Dedifferentiated amniotic fluid mesenchymal stem cell (primary cell): ENCODE measurements at regions not wholly inside any gene's neighbourhood (a gene's known extent, or its start where the extent isn't known, plus 50 kb on each side); places are given as distances from the start of the nearest gene placed in this dataset.
"Not testable (repeated sequence)": the region's sequence is repeated elsewhere in the genome, so short reads cannot be mapped to it uniquely, and the experiment has no call there.

ENCODE experiments used
- DNase-seq: peaks from one replicate; pipeline ENCODE4 v3.0.0-alpha.2; 2016; ENCODE audit errors: extremely low spot score

DNA sequence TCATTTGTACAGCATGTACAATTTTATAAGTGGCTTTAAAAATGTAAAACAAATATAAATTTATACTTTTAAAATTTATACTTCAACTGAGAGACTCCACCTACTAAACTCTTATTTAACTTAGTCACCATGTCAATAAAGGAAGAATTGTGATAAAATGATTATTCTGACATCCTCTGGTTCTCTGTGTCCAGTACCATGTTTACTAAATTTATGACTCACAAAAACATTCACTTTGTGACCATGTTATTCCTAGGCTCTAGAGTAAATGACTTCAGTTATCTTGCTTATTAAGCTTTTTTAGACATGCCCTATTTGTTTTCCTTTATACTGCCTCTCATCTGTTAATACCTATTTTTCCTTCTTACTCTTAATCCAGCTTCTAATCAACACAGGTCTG is 959.6 kb upstream of the SLC39A10 start:
- DNase-seq, result no peak

- no peak for DNase-seq
These were observed 960.3 kb upstream of the SLC39A10 start for GRCh38 chr2:194696690-194697089.

- DNase-seq, result no peak
These were observed 970.5 kb upstream of the SLC39A10 start for GRCh38 chr2:194686569-194686968.

GRCh38 chr2:194674043-194674442 is 983.0 kb upstream of the SLC39A10 start:
- DNase-seq, result no peak

DNA sequence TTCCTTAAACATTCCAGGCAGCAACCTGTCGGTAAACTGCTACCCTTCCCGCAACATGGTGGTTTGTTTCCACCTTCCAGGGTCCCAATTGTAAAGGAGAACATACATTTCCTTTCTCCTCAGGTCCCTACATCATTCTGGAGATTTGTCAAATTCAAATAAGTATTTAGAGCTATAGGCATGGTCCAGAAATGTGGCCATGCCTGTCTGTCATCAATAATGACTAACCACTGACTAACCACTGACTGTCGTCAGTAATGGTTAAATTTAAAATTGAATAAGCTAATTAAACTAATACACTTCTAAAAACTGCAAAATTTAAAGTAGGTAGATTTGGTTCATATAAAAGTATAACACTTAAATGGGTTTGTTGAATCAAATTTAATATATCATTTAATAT is 984.0 kb upstream of the SLC39A10 start:
- no peak for DNase-seq

- DNase-seq, result no peak
These were observed 995.6 kb upstream of the SLC39A10 start for GRCh38 chr2:194661431-194661830.

- DNase-seq, result not testable (repeated sequence)
These were observed 1018.0 kb upstream of the SLC39A10 start for GRCh38 chr2:194639057-194639456.

- DNase-seq, result no peak
These were observed 1035.1 kb upstream of the SLC39A10 start for GRCh38 chr2:194621945-194622344.

DNA sequence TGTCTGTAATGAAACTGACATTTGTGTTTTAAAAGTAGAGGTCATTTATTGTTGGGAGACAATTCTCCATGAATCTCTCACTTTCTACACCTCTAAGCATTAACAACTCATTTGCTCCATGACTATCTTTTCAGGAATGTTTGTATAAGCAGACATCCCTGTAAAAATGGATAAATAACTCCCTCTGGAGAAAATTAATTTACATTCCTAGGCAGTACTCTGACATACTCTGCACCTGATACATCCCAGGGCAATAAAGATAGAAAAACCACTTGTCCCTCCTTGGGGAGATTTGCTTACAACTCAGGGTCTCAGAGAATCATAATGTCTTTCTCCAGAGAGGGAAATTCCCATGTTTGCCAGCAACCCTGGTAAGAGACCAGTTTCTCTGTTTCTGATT is 1037.7 kb upstream of the SLC39A10 start:
- no peak for DNase-seq

GRCh38 chr2:194618432-194618831 is 1038.6 kb upstream of the SLC39A10 start:
- no peak for DNase-seq

DNA sequence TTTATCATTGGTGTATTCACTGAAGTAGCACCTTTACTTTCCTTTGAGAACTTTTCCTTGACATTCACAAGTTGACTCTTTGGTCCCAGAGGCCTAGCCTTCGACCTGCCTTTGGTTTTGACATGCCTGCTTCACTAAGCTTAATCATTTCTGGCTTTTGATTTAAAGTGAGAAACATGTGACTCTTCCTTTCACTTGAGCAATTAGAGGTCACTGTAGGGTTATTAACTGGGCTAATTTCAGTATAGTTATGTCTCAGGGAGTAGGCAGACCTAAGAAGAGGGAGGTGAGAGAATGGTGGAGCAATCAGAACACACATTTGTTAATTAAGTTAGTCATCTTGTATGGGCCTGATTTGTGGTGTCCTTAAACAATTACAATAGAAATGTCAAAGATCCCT is 1040.7 kb upstream of the SLC39A10 start:
- DNase-seq, result no peak

GRCh38 chr2:194610297-194610696 is 1046.7 kb upstream of the SLC39A10 start:
- DNase-seq, result no peak

- no peak for DNase-seq
These were observed 1053.6 kb upstream of the SLC39A10 start for GRCh38 chr2:194603429-194603828.

GRCh38 chr2:194602750-194603149 is 1054.3 kb upstream of the SLC39A10 start:
- DNase-seq, result no peak

DNA sequence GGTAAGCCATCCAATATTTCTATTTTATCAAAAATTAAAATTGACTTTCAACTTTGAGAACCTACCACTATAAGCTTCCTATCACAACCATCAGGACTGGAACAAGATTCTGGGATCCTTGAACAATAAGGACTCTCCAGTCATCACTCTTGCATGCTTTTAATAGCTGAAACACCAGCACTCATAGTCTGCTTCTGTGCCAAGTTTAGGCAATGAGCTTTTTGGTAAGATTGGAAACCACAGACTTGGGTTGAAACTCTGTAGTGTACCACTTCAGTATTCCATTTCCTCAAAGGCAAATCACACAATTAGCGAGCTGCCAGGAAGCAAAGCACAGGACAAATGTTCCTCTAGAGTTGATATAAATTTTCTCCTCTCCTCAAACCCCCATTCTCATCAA is 1065.8 kb upstream of the SLC39A10 start:
- no peak for DNase-seq

DNA sequence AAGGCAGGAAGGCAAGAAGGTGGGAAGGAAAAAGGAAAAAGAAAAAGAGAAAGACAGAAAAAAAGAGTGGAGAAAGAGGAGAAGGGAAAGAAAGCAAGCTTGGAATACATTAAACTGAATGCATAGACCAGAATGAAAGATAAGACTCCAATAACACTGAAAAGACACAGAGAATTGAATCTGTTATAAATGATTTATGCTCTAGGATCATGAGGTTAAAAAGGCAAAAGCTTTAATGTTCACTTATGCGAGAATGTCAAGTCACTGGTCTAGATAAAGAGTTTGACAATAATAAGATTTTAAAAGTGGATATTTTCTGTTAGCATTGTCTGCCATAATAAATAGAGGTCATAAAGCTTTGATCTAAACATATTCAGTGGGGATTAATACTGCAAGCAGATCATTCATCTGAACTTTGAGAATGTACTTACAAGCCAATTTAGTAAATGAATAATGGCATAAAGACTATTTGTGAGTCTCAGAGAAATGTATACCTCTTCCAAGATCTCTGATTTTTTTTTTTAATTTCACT is 1069.2 kb upstream of the SLC39A10 start:
- DNase-seq, result no peak

DNA sequence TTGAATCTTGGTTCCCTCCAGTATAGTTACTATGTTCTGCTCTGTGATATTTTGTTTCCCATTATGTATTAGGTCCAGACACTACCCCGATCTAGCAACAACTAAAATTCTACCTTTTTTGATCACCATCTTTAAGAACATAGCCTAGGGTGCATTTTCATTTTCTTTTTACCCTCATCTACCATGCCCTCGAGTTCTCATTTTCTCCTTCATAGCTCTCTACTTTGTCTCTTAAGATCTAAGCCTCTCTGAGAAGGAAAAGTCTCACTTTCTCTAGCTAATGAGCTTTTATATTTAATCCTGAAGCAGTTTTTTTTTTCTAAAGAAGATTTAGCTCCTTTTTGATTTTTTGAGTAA is 1089.4 kb upstream of the SLC39A10 start:
- no peak for DNase-seq

DNA sequence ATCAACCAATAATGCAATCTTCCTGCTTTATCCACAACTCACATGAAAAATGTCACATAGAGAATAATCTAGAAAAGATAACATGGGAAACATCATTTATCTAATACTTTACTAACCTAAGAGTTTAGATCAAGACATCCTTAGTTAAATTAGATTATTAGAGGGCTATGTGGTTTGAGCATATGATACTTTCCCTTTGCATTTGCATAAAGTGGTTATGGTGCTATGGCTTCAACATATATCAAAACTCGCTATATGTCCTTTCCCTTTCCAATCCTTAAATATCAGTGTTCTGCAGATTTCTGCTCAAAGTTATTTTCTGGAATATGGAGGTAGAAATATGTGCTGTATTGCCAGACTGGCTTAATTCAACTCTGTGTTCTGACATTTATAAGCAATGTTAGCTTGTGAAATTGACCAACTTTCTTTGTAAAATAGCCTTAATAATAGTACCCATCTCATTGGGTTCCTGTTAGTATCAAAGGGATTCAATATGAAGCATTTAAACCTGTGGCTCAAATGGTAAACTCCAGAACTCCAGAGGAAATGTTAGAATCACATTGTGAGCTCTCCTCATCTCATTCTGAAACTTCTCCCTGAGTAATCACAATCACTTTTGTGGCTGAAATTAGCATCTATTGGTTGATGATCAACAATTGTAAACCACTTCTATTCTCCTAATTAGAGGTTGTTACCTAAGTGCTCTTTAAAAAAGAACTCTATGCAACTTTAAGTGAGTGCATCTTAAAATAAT is 1089.9 kb upstream of the SLC39A10 start:
- DNase-seq, result no peak

DNA sequence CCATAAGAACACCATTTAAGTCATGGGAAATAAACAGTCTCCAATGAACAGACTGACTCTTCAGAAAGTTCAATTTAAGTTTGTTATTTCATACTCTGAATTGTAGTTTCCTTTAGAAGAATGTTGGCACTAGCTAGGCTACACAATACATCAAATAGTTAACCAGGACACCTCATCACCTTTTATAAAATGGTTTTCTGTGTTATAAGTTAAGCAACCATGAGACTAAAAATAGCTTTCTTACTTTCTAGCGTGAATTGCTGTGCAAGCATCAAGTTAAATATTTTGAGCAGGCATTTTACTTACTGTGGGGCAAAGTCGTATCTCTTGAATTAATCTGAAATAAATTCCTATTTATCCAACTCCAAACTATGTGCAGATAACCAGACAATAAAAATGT is 1092.6 kb upstream of the SLC39A10 start:
- no peak for DNase-seq

DNA sequence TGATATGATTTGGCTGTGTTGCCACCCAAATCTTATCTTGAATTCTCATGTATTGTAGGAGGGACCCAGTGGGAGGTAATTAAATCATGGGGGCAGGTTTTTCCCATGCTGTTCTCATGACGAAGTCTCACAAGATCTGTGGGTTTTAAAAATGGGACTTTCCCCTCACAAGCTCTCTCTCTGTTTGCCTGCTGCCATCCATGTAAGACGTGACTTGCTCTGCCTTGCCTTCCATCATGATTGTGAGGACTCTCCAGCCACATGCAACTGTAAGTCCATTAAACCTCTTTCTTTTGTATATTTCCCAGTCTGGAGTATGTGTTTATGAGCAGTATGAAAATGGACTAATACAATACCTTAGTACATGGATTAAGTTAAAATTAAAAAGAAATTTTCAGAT is 1094.7 kb upstream of the SLC39A10 start:
- DNase-seq, result no peak

GRCh38 chr2:194559964-194560363 is 1097.1 kb upstream of the SLC39A10 start:
- no peak for DNase-seq

DNA sequence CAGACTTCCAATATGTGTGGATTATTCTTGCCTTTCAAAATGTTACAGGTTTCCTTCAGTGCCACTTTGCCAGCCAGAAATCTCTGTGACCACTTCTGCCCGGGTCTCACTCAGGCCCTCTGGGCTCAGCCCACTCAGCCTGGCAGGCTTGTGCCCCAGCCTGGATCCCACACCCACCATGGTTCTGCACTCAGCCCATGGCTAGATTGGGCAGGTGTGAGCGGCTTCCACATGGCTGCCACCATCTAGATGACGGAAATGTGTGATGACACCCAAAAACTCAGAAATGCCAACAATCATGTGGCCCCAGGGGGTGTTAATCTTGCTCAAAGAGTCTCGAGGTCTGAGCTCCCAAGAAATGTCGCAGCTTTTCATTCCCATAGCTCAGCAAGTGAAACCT is 1097.5 kb upstream of the SLC39A10 start:
- DNase-seq, result no peak

DNA sequence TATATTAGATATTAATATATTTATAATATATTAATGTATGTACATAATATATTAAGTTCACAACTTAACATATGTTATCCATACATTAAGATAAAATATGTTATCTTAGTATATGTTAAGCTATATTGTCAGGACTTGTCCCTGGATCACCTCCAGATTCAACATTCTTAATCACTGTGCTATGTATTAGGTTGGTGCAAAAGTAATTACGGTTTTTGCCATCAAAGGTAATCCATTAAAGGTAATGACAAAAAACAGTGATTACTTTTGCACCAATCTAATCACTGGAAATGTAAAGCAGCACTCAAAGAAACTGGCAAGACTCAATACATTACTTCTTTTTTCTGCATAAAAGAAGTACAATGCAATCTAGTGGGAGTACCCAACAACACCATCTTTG is 1099.0 kb upstream of the SLC39A10 start:
- DNase-seq, result no peak

DNA sequence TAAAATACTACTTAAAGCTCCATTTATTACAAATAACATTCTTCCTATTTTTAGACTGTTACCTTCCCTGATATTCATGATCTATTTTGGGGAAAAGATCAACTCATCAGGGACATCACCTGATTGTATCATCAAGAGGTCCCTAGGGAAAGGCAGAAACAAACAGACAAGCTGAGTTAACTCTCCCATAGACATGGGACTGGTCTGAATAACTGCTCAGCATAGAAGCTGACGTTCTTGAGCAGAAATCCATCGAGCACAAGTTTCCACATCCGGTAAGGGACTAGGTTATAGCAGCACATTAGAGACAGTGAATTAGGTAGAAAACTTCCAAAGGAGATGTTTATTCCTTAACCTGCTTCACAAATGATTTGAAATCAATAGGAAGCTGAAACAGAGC is 1100.4 kb upstream of the SLC39A10 start:
- DNase-seq, result no peak
